ENCODE measurements at regions not wholly inside any gene's neighbourhood (a gene's known extent, or its start where the extent isn't known, plus 50 kb on each side); places are given as distances from the start of the nearest gene placed in this dataset.

DNA sequence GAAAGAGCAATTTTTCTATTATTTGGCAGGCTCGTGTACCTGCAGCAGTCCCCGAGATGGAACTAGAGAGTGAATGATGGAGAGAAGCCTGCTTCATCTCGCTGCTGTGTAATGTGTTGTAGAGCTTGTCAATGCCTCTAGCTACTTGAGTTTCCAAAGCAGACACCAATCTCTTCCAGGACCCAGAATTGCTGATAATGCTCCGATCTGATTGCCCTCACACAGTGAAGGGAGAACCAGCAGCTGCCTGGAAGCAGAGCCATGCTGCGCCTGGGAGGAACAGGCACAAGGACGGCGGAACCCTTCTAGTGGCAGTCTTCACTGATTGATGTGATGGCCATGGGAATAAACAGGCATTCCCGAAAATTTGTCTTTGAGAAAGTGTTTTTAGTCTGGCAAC is 288.0 kb downstream of the ICE1 start:
- H3K9me3 Mint-ChIP-seq: no peaks in the 10 kb centered on the region
- peaks cover 17% of the 10 kb centered on the region for H3K27me3 Mint-ChIP-seq (ENCODE audit: low read depth)
- no peak overlapping the region for H3K27ac Mint-ChIP-seq
- H3K36me3 Mint-ChIP-seq (ENCODE audit: insufficient read depth in 2 of 2): no peaks in the 10 kb centered on the region
- DNase-seq (no peak), ATAC-seq (replicated peaks in 1 of 2) (no peak)
- H3K4me1 Mint-ChIP-seq (ENCODE audit: low read depth): no peaks in the 10 kb centered on the region
- H3K4me3 Mint-ChIP-seq: no peak overlapping the region

DNA sequence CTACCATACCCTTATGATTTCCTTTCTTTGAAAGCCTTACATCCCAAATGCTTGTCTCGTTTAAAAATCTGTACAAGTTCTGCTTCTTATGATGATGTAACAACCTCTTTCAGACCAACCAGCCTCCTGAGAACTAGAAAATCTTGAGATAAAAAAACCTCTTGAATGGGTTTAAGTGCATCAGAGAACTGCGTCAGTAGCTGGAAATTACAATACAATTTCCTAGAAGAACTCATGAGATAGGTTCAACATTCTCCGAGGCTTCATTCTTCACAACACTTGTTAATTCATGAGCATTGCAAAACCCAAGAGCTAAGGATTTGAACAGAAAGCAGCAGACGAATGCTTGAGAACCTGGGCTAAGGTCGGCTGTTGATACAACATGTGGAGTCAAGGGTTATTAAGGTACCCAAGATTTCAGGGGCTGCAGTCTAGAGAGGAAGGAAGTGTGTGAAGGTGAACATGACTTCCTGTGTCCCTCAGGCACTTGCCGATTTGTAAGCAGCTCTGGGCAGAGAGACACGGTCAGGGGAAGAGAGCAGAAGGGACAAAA is 286.0 kb downstream of the ICE1 start:
- no peak overlapping the region for H3K4me3 Mint-ChIP-seq
- no peaks in the 10 kb centered on the region for H3K36me3 Mint-ChIP-seq (ENCODE audit: insufficient read depth in 2 of 2)
- H3K27ac Mint-ChIP-seq: no peak overlapping the region
- no peaks in the 10 kb centered on the region for H3K9me3 Mint-ChIP-seq
- peaks cover 27% of the 10 kb centered on the region for H3K27me3 Mint-ChIP-seq (ENCODE audit: low read depth)
- DNase-seq: no peak
- H3K4me1 Mint-ChIP-seq (ENCODE audit: low read depth): no peaks in the 10 kb centered on the region
- no peak for ATAC-seq (replicated peaks in 1 of 2)

DNA sequence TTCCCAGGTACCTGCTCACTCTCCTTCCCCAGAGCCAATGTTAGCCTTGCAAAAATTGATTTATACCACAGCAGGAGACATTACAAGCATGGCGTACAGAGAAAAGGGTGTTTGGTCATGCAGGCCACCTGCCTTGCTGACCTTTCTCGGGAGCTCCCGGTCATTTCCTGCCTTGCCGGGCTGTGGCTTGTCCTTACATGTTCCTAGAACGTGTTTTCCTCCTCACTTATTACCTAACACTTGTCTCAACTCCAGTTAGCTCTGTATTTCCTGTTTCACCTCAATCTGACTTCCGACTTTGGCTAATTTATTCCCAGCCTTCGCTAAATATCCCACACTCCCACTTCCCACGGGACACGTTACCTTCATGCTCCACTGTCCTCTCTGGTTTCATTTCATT is 282.5 kb downstream of the ICE1 start:
- no peak overlapping the region for H3K4me3 Mint-ChIP-seq
- H3K4me1 Mint-ChIP-seq (ENCODE audit: low read depth): no peaks in the 10 kb centered on the region
- H3K27ac Mint-ChIP-seq: no peak overlapping the region
- DNase-seq (no peak), ATAC-seq (replicated peaks in 1 of 2) (no peak)
- H3K9me3 Mint-ChIP-seq: no peaks in the 10 kb centered on the region
- peaks cover 26% of the 10 kb centered on the region for H3K27me3 Mint-ChIP-seq (ENCODE audit: low read depth)
- no peaks in the 10 kb centered on the region for H3K36me3 Mint-ChIP-seq (ENCODE audit: insufficient read depth in 2 of 2)

DNA sequence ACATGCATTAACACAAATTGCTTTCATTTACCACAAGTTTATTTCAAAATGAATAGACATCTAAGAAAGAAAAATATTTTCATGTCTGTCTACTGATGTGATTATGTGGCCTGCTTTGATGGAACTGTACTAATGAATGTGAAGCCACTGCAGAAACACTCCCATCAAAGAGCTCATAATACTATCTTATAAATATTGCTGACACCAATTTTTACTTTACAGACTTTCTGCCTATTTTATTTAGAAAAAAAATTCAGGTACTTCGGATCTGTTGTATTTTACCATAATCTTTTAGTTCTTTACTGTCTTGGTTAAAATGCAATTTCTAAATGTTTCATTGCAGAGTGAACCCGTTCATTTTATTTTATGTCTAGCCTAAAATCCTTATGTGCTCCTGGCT is 281.9 kb downstream of the ICE1 start:
- ATAC-seq (replicated peaks in 1 of 2) (no peak), DNase-seq (no peak)
- Mint-ChIP-seq H3K36me3 (ENCODE audit: insufficient read depth in 2 of 2) (no peaks in the 10 kb centered on the region), H3K4me1 (ENCODE audit: low read depth) (no peaks in the 10 kb centered on the region), H3K27me3 (ENCODE audit: low read depth) (peaks cover 26% of the 10 kb centered on the region), H3K27ac (no peak overlapping the region), H3K9me3 (no peaks in the 10 kb centered on the region), H3K4me3 (no peak overlapping the region)

DNA sequence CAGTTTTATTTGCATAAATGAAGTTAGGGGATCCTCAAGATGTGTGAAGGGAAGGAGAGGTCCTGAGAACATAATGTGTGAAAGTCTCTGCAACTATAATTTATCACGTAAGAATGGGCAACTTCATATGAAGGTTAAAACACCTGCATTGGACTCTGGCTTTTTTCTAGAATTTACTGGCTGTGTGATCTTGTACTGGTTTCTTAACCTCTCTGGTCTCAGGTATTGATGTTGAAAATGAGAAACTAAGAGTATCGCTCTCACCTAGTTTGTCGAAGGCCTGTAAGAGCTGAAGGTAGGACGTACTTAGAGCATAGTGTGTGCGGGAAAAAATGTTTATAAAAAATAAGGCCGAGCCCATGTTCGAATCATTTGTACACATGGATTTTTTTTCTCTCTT is 280.5 kb downstream of the ICE1 start:
- ATAC-seq (replicated peaks in 1 of 2) (no peak), DNase-seq (no peak)
- H3K27ac Mint-ChIP-seq: no peak overlapping the region
- no peaks in the 10 kb centered on the region for H3K36me3 Mint-ChIP-seq (ENCODE audit: insufficient read depth in 2 of 2)
- H3K9me3 Mint-ChIP-seq: no peaks in the 10 kb centered on the region
- H3K4me3 Mint-ChIP-seq: no peak overlapping the region
- H3K27me3 Mint-ChIP-seq (ENCODE audit: low read depth): peaks cover 26% of the 10 kb centered on the region
- H3K4me1 Mint-ChIP-seq (ENCODE audit: low read depth): no peaks in the 10 kb centered on the region

DNA sequence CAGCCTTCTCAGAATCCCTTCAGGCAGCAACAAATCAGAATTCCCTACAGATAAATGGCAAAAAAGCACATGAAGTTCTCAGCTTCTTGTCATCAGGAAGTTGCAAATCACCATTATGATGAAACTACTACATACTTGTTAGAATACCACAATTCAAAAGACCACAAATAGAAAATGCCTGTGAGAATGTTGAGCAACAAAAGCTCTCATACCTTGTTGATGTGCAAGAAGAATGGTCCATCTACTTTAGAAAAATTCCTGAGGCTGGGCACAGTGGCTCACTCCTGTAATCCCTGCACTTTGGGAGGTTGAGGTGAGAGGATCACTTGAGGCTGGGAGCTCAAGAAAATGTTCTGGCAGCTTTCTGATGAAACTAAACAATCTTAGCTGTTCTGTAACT is 278.1 kb downstream of the ICE1 start:
- no peak for ATAC-seq (replicated peaks in 1 of 2)
- Mint-ChIP-seq H3K4me1 (ENCODE audit: low read depth) (no peaks in the 10 kb centered on the region), H3K27me3 (ENCODE audit: low read depth) (peaks cover 15% of the 10 kb centered on the region), H3K4me3 (no peak overlapping the region), H3K9me3 (no peaks in the 10 kb centered on the region), H3K27ac (no peak overlapping the region), H3K36me3 (ENCODE audit: insufficient read depth in 2 of 2) (no peaks in the 10 kb centered on the region)
- DNase-seq: no peak

GRCh38 chr5:5699062-5699461 is 276.6 kb downstream of the ICE1 start:
- Mint-ChIP-seq H3K4me1 (ENCODE audit: low read depth) (no peaks in the 10 kb centered on the region), H3K9me3 (no peaks in the 10 kb centered on the region), H3K27ac (no peak overlapping the region), H3K27me3 (ENCODE audit: low read depth) (peaks cover 5% of the 10 kb centered on the region), H3K36me3 (ENCODE audit: insufficient read depth in 2 of 2) (no peaks in the 10 kb centered on the region), H3K4me3 (no peak overlapping the region)
- ATAC-seq (replicated peaks in 1 of 2): no peak
- no peak for DNase-seq

DNA sequence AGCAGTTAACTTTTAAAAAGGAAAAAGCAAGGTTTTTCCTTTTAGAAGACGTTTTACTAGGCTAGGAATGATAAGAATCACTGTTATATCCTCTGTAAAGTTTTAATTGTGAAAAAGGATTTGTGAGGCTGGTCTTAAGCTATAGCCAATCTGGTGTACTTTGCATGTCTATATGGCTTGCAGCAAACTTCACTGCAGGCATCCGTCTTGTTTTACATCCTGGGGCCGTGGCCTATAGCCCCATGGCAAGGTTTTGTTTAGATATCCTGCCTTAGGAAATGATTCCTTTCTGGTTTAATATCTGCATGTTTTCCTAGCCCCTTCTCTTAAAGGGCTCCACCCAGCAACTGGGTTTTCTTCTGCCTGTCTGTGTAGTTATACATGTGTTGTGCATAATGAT is 272.8 kb downstream of the ICE1 start:
- ATAC-seq (replicated peaks in 1 of 2) (no peak), DNase-seq (no peak)
- peaks cover 8% of the 10 kb centered on the region for H3K27me3 Mint-ChIP-seq (ENCODE audit: low read depth)
- no peak overlapping the region for H3K4me3 Mint-ChIP-seq
- H3K27ac Mint-ChIP-seq: no peak overlapping the region
- H3K4me1 Mint-ChIP-seq (ENCODE audit: low read depth): no peaks in the 10 kb centered on the region
- H3K9me3 Mint-ChIP-seq: no peaks in the 10 kb centered on the region
- H3K36me3 Mint-ChIP-seq (ENCODE audit: insufficient read depth in 2 of 2): no peaks in the 10 kb centered on the region

DNA sequence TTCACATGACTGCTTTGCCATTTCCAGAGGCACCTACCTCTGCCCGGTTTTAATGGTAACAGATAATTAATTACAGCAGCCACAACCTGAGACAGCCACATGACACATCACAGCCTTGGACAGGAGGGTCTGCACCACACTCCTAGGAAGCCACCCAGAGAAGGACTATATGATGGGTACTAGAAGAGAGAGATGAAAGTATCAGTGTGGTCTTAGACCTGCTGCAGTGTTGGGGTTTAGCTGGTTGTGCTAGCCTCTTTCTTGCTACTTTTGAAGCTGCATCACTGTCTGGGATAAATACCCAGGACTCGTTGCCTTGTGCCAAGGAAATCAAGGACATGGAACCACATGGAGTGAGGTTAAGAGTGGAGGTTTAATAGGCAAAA is 266.4 kb downstream of the ICE1 start:
- DNase-seq: no peak
- H3K27me3 Mint-ChIP-seq (ENCODE audit: low read depth): peaks cover 40% of the 10 kb centered on the region
- no peak for ATAC-seq (replicated peaks in 1 of 2)
- no peak overlapping the region for H3K4me3 Mint-ChIP-seq
- H3K9me3 Mint-ChIP-seq: peaks cover 1 to 3% of the 10 kb centered on the region in 2 donors
- no peaks in the 10 kb centered on the region for H3K4me1 Mint-ChIP-seq (ENCODE audit: low read depth)
- H3K36me3 Mint-ChIP-seq (ENCODE audit: insufficient read depth in 2 of 2): peaks cover 0 to under 1% of the 10 kb centered on the region in 2 donors
- no peak overlapping the region for H3K27ac Mint-ChIP-seq

- Mint-ChIP-seq H3K36me3 (ENCODE audit: insufficient read depth in 2 of 2) (peaks cover 2% of the 10 kb centered on the region in 2 donors), H3K9me3 (peaks cover 5 to 7% of the 10 kb centered on the region in 2 donors), H3K4me3 (no peak overlapping the region), H3K27me3 (ENCODE audit: low read depth) (peaks cover 40% of the 10 kb centered on the region), H3K4me1 (ENCODE audit: low read depth) (no peaks in the 10 kb centered on the region), H3K27ac (no peak overlapping the region)
- DNase-seq (no peak), ATAC-seq (replicated peaks in 1 of 2) (no peak)
Observed at GRCh38 chr5:5688194-5688924, 265.9 kb downstream of the ICE1 start.

DNA sequence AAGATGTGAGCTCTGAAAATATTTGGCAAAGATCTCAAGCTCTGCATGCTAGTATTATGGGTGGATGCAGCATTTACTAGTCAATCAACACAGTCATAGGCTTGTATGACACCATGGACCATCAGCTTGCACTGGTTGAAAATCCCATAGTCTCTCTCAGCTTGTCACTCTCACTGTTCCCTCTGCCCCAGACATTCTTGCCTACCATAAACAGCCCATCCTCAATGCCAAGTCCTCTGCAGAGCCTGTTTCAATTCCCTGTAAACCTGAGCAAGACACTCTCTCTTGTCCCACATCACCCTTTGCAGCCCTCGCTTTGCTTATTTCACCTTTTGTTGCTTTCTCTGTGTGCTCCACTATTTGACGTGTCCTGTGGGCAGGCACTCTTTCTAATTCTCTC is 264.6 kb downstream of the ICE1 start:
- Mint-ChIP-seq H3K27me3 (ENCODE audit: low read depth) (peaks cover 40% of the 10 kb centered on the region), H3K9me3 (peaks cover 8 to 9% of the 10 kb centered on the region in 2 donors), H3K4me3 (no peak overlapping the region), H3K27ac (no peak overlapping the region), H3K4me1 (ENCODE audit: low read depth) (no peaks in the 10 kb centered on the region), H3K36me3 (ENCODE audit: insufficient read depth in 2 of 2) (peaks cover 2% of the 10 kb centered on the region in 2 donors)
- ATAC-seq (replicated peaks in 1 of 2) (no peak), DNase-seq (no peak)

DNA sequence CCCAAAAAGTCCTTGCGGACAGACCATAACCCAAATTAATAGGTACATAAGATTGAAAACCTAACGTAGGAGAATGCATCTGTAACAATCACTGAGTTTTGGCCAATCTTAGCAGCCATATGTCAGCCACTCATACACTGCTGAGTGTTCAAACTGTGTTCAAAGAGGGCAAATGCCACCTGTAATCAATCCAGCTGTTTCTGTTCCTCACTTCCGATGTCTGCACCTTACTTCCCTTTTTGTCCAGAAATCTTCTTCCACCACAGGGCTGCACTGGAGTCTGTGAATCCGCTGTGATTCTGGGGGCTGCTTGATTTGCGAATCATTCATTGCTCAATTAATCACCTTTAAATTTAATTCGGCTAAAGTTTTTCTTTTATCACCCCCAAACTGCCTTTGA is 263.9 kb downstream of the ICE1 start:
- no peak overlapping the region for H3K27ac Mint-ChIP-seq
- H3K4me3 Mint-ChIP-seq: no peak overlapping the region
- DNase-seq (no peak), ATAC-seq (replicated peaks in 1 of 2) (no peak)
- H3K27me3 Mint-ChIP-seq (ENCODE audit: low read depth): peaks cover 40% of the 10 kb centered on the region
- no peaks in the 10 kb centered on the region for H3K4me1 Mint-ChIP-seq (ENCODE audit: low read depth)
- H3K36me3 Mint-ChIP-seq (ENCODE audit: insufficient read depth in 2 of 2): peaks cover 2% of the 10 kb centered on the region in 2 donors
- H3K9me3 Mint-ChIP-seq: peaks cover 8 to 9% of the 10 kb centered on the region in 2 donors

DNA sequence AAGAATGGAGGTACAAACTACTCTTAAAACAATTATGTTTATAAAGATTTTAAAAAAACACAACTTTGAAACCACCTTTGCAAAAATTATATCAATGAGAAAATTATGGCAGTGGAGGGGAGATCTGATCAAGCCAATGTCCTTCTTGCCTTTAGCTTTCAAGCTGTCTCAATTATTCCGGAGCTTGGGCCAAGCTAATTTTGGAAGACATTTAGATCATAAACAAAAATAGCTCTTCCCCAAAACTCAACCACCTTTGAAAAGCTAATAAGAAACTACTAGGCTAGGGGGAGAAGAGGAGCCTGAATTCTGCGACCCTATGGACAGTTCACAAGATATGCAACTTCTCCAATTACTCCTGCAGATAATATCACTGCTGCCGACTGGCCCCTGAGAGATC is 263.3 kb downstream of the ICE1 start:
- DNase-seq (no peak), ATAC-seq (replicated peaks in 1 of 2) (no peak)
- H3K9me3 Mint-ChIP-seq: peaks cover 8 to 9% of the 10 kb centered on the region in 2 donors
- H3K27ac Mint-ChIP-seq: no peak overlapping the region
- H3K4me1 Mint-ChIP-seq (ENCODE audit: low read depth): no peaks in the 10 kb centered on the region
- H3K36me3 Mint-ChIP-seq (ENCODE audit: insufficient read depth in 2 of 2): peaks cover 2% of the 10 kb centered on the region in 2 donors
- peaks cover 40% of the 10 kb centered on the region for H3K27me3 Mint-ChIP-seq (ENCODE audit: low read depth)
- no peak overlapping the region for H3K4me3 Mint-ChIP-seq

DNA sequence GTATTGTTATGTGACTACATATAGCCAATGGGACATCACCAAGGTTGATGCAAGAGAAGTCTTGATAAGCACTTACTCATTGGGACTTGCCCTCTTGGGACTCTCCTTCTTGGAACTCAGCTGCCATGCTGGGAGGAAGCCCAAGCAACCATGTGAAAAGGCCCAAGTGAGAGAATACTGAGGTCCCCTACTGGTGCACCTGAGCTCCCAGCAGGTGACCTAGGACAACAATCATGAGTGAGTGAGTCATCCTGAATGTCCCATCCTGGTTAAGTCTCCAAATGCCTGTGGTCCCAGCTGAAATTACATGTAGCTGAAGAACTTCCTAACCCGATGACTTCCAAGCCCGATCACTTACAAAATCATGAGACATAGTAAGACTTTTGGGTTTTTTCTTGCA is 260.7 kb downstream of the ICE1 start:
- DNase-seq (no peak), ATAC-seq (replicated peaks in 1 of 2) (no peak)
- Mint-ChIP-seq H3K27ac (no peak overlapping the region), H3K4me1 (ENCODE audit: low read depth) (no peaks in the 10 kb centered on the region), H3K27me3 (ENCODE audit: low read depth) (peaks cover 17% of the 10 kb centered on the region), H3K36me3 (ENCODE audit: insufficient read depth in 2 of 2) (peaks cover 2% of the 10 kb centered on the region in 2 donors), H3K9me3 (peaks cover 8 to 12% of the 10 kb centered on the region in 2 donors), H3K4me3 (no peak overlapping the region)

All from activated T-cell treated with anti-CD3 and anti-CD28 coated beads, Interleukin-2, amount 50 U/mL, for 72 hours (primary cell).